ENCODE measurements at regions not wholly inside any gene's neighbourhood (a gene's known extent, or its start where the extent isn't known, plus 50 kb on each side); places are given as distances from the start of the nearest gene placed in this dataset.

- WGBS, 2 experiments (ENCODE audit: extremely low coverage in 1 of 2, insufficient coverage in 1 of 2, insufficient read length in 1 of 2, insufficient replicate concordance in 2 of 2, low coverage in 1 of 2, low lambda C conversion rate in 2 of 2, missing lambda C conversion rate in 1 of 2): 89% methylated on average over 5 of the region's 5 CpGs; no CpG with 5 or more reads in 1 of the 2 experiments
- Histone ChIP-seq H2BK120ac (replicated peaks; ENCODE audit: low read depth, low read length) (no peak overlapping the region), H3K4me1 (replicated peaks in 1 of 4; ENCODE audit: control insufficient read depth in 3 of 4, insufficient read depth in 4 of 4, low read length in 3 of 4) (no peaks in the 10 kb centered on the region), H2BK5ac (ENCODE audit: low read depth, low read length) (no peak overlapping the region), H3K18ac (ENCODE audit: extremely low read depth, low read length) (no peak overlapping the region), H2BK15ac (ENCODE audit: low read length) (no peak overlapping the region), H2BK20ac (ENCODE audit: low read length) (no peak overlapping the region), H3K23me2 (ENCODE audit: low read depth, low read length) (no peaks in the 10 kb centered on the region), H3K79me2 (ENCODE audit: control insufficient read depth in 1 of 2, insufficient read depth in 2 of 2, low read length in 2 of 2) (no peaks in the 10 kb centered on the region), H2AFZ (ENCODE audit: low read length) (no peak overlapping the region), H3K4ac (replicated peaks; ENCODE audit: insufficient read length, low read depth, low read length) (no peak overlapping the region), H2AK5ac (ENCODE audit: low read depth, low read length) (no peak overlapping the region), H3K56ac (replicated peaks; ENCODE audit: insufficient read length, low read depth, low read length) (no peak overlapping the region), H3K9me3 (ENCODE audit: insufficient read depth in 2 of 2, low read depth in 1 of 2, low read length in 1 of 2) (no peaks in the 10 kb centered on the region), H3K9ac (replicated peaks in 1 of 4; ENCODE audit: extremely low read depth in 1 of 4, low read depth in 3 of 4, low read length in 3 of 4) (no peak overlapping the region), H3K27me3 (replicated peaks in 1 of 4; ENCODE audit: control insufficient read depth in 3 of 4, extremely low read depth in 1 of 4, insufficient read depth in 3 of 4, low read length in 3 of 4) (no peaks in the 10 kb centered on the region), H3K14ac (ENCODE audit: insufficient read length) (no peak overlapping the region), H2BK12ac (ENCODE audit: low read depth, low read length) (no peak overlapping the region), H3K27ac (ENCODE audit: low read depth, low read length) (no peak overlapping the region), H3K36me3 (ENCODE audit: control insufficient read depth in 2 of 4, insufficient read depth in 4 of 4, low read length in 3 of 4) (no peaks in the 10 kb centered on the region), H4K5ac (ENCODE audit: insufficient read length, low read depth, low read length) (no peak overlapping the region), H3K23ac (ENCODE audit: insufficient read length) (no peak overlapping the region), H3K79me1 (ENCODE audit: low read depth, low read length) (no peaks in the 10 kb centered on the region), H4K20me1 (replicated peaks in 1 of 2; ENCODE audit: control insufficient read depth in 1 of 2, insufficient read depth in 2 of 2, low read length in 2 of 2) (no peaks in the 10 kb centered on the region), H4K8ac (ENCODE audit: extremely low read depth, insufficient read depth, low read length) (no peak overlapping the region), H4K91ac (replicated peaks; ENCODE audit: insufficient read length, low read length) (no peak overlapping the region), H3K4me2 (ENCODE audit: insufficient read depth in 1 of 2, low read depth in 2 of 2, low read length in 2 of 2) (no peak overlapping the region), H3K4me3 (ENCODE audit: extremely low read depth in 1 of 4, insufficient read depth in 2 of 4, low read depth in 3 of 4, low read length in 4 of 4) (no peak overlapping the region)
- TF ChIP-seq KDM4A (IDR thresholded peaks at IDR 0.05; ENCODE audit: low read depth, low read length, severe bottlenecking) (no peak), GABPA (IDR thresholded peaks at IDR 0.05; ENCODE audit: borderline replicate concordance, insufficient read depth, low read length) (no peak), CEBPB (IDR thresholded peaks at IDR 0.05; ENCODE audit: low read depth, low read length) (no peak), SP4 (IDR thresholded peaks at IDR 0.05; ENCODE audit: low read length) (no peak), BACH1 (IDR thresholded peaks at IDR 0.05; ENCODE audit: low read length) (no peak), SIRT6 (IDR thresholded peaks at IDR 0.05; ENCODE audit: low read length) (no peak), RBBP5 (IDR thresholded peaks at IDR 0.05; ENCODE audit: borderline replicate concordance, low read depth, low read length) (no peak)
- DNase-seq (ENCODE audit: low read depth in 1 of 2, low spot score in 2 of 2): no peak
- ChIA-PET CTCF (ENCODE audit: partially characterized antibody) (no interaction called here), POLR2A (ENCODE audit: partially characterized antibody) (no interaction called here)
- no peak for FAIRE-seq
Measured at GRCh38 chr15:57893040-57893439, 172.5 kb downstream of the ALDH1A2 start.

Data from H1 (cell line).